GM12874 (cell line): ENCODE measurements at regions not wholly inside any gene's neighbourhood (a gene's known extent, or its start where the extent isn't known, plus 50 kb on each side); places are given as distances from the start of the nearest gene placed in this dataset.

Experiments used
- CTCF ChIP-seq: IDR thresholded peaks from 2 replicates; pipeline ENCODE4 v1.5.1; 2011; ENCODE audit warnings: low read depth, mild to moderate bottlenecking, control low read depth, low read length, moderate library complexity; ENCODE audit not compliant: insufficient read depth

GRCh38 chr1:38190983-38191382 is 144.4 kb upstream of the POU3F1 start:
- no peak for TF ChIP-seq CTCF

DNA sequence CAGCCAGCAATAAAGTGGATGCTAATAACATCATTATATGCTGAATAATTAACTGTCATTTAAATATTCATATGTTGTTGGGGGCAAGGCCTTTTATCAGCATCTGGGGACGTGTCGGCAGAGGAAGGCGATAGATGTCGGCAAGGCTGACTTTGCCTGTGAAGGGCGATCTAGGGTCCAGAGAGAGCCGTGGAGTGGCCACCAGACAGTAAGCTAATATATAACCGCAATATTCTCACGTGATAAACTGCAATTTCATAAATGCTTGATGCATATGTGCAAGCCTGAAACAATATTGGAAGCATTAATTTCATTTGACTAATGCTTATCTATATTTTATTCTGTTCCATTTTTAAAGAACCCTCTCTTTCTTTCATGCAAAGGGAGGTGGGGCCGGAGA is 141.0 kb upstream of the POU3F1 start:
- TF ChIP-seq CTCF: no peak

- no peak for TF ChIP-seq CTCF
Observed at GRCh38 chr1:38186566-38186965, 140.0 kb upstream of the POU3F1 start.

DNA sequence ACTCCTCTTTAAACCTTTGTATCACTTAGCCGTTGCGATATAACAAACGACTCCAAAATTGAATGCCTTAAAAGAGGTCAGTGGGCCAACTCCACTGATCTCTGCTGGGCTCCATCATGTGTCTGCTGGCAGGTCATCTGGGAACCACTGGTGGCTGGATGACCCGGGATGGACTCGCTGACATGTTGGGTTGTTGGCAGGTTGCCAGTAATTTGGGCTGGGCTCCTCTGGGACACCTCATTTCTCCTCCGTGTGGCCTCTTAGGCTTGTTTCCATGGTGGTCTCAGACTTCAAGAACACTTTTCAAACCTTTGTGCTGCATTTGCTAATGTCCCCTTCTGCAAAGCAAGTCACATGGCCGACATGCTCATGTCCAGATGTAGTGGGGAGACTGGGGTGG is 139.3 kb upstream of the POU3F1 start:
- no peak for TF ChIP-seq CTCF

DNA sequence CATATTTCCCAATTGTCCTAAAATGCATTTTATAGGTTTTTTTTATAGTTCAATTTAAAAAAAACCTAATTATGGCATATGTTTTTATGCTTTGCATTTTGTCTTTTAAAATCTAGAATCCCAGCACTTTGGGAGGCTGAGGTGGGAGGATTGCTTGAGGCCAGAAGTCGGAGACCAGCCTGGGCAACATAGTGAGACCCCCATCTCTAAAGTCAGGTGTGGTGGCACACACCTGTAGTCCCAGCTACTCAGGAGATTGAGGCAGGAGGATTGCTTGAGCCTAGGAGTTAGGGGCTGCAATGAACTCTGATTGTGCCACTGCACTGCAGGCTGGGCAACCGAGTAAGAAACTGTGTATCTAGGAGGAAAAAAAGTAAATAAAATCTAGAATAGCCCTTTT is 137.2 kb upstream of the POU3F1 start:
- TF ChIP-seq CTCF: no peak

GRCh38 chr1:38183096-38183495 is 136.5 kb upstream of the POU3F1 start:
- TF ChIP-seq CTCF: no peak

DNA sequence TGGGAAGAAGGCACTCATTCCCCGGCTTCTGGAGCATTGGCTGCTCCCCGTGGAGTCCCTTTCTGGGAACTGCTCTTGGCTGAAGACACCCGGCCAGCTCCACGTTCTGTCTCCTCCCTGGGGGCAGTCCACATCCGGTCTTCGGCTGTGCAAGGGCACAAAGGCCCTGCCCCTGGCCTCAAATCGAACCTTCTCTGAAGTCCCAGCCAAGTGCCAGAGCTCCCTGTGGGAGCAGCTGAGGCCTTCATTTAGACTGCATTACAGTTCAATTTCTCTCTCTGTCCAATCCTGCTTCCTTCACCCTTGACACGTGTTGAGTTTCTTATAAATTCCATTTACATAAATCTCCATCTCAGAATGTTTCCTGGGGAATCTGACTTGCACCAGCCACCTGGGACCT is 132.9 kb upstream of the POU3F1 start:
- no peak for TF ChIP-seq CTCF

DNA sequence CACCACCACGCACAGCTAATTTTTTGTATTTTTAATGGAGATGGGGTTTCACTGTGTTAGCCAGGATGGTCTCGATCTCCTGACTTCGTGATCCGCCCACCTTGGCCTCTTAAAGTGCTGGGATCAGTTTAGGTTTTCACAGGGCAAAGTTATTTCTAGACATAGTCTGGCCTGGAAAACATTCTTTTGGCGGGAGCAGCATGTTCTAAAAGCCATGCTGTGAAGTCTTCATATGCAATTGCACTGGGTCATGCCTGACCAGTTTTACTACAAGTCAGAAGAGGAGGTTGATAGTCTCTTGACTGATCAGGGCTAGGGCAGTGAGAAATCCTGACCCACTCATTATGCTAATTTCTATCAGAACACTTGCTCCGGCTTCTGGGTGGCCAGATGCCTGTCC is 131.6 kb upstream of the POU3F1 start:
- TF ChIP-seq CTCF: no peak
